ENCODE measurements at regions not wholly inside any gene's neighbourhood (a gene's known extent, or its start where the extent isn't known, plus 50 kb on each side); places are given as distances from the start of the nearest gene placed in this dataset.

DNA sequence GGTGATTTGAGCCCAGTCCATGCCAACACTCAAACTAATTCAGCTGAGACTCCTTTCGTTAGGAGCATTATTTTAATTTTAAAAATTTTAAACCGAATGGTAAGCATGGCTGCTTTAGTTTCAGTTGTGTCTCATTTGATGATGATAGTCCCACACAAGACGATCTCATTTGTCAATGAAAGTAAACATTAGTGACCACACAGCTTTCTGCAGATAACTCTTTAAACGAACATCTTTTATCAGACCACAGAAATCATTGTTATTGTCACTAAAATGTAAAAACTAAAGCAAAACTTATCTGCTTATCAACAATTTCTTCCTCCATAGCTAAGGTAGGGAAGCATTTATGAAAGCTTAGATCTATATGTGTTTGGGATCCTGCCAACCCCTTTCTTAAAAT lies 382.2 kb downstream of the ZFHX3 start:
- H3K4me3 Mint-ChIP-seq: peak overlapping the region; percentile 100
- no peak overlapping the region for H3K27ac Mint-ChIP-seq
- no peaks in the 10 kb centered on the region for H3K9me3 Mint-ChIP-seq
- H3K27me3 Mint-ChIP-seq: no peaks in the 10 kb centered on the region
- H3K4me1 Mint-ChIP-seq: peaks cover 11% of the 10 kb centered on the region
- no peaks in the 10 kb centered on the region for H3K36me3 Mint-ChIP-seq

DNA sequence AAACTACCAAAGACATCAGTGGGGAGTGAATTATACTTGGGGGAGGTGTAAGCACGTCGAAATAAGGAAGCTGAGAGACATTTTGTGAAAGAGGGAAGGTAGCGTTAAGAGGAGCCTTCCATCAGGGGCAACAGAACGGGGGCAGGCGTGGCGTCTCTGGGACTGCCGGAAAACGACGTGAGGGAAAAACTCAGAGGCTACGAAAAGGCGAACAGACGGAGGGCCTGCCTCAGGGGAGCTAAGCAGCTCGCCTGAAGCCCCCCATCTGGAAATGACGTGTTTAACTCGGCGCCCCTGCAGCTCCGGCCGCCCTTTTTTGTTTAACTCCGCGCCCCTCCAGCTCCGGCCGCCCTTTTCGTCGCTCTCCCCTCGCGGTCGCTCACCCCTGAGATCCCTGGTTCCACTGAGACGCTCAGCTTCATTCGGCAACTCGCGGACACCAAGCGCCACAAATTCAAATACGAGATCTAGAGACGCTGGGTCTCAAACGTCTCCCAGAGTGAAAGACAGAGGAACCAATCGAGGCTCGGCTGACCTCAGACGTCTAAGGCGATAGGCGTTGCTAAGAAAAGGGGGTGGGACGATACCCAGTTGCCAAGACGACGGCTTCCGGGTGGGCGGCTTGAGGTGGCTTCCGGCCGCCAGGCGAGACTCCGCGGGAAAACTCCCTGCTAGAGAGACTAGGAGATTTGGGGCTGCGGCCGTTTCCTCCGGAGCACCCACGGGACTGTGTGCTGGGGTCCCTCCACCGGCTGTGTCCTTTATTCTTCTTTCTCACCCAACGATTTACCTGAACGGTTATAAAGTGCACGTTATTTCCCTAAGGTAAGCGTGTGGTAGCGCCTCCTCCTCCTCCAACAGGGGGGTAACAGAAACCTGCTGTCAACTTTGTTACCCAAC lies 383.2 kb downstream of the ZFHX3 start:
- peaks cover 11% of the 10 kb centered on the region for H3K4me1 Mint-ChIP-seq
- H3K9me3 Mint-ChIP-seq: no peaks in the 10 kb centered on the region
- peak overlapping the region; percentile 100 for H3K4me3 Mint-ChIP-seq
- peak overlapping the region; percentile 96 for H3K27ac Mint-ChIP-seq
- no peaks in the 10 kb centered on the region for H3K36me3 Mint-ChIP-seq
- peaks cover 2% of the 10 kb centered on the region for H3K27me3 Mint-ChIP-seq

DNA sequence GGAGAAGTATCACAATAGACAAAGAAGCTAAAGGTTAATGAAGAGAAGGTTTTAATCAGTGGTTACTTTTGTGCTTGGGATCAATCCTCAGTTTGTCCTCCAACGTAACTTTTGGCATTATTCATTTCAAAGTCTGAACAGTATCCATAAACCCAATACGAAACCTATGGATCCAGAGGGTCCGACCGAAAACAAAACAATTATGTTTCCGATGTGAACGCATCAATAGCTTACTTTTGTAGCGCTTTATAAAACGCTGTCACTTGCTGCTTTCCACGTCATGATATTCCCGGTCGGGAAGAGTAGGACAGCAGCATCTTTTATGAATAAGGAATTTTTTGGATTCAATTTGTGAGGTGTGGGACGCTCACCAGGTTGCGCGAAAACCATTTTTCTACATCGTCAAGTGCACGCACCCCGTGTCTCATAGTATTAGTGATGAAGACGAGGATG lies 383.8 kb downstream of the ZFHX3 start:
- Mint-ChIP-seq H3K4me3 (peak overlapping the region; percentile 100), H3K4me1 (peaks cover 11% of the 10 kb centered on the region), H3K36me3 (no peaks in the 10 kb centered on the region), H3K27me3 (peaks cover 2% of the 10 kb centered on the region), H3K9me3 (no peaks in the 10 kb centered on the region), H3K27ac (peak overlapping the region; percentile 96)

DNA sequence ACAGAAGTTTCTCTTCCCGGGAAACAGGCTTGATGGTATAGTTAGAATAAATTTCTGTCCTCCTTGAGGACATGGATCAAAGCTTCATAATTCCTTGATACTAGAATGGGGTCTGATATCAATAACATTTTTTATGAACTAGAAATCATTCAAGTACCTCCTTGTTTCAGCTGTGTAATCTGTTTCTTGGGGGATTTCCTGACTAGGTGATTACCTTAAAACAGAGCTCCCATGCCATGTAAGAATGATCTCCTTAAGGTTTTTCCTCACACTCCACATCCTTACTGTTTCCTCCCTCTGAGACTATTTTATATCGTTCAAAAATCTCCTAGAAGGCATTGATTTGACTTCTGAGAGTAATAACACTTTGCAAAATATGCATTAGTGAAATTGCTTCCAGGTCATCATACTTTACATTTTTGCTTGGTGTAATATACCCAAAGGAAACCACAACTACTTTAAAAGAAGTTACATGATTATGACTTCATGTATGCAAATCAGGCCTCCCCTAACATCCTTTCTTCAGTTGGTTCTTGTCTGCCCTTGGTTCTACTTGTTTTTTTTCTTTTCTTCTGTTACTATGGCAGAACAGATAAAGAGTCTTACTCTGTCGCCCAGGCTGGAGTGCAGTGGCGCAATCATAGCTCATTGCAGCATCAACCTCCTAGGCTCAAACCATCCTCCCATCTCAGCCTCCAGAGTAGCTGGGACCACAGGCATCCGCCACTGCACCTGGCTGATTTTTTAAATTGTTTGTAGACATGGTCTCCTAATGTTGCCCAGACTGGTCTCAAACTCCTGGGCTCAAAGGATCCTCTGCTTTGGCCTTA lies 388.8 kb downstream of the ZFHX3 start:
- H3K27ac Mint-ChIP-seq: no peak overlapping the region
- peaks cover 2% of the 10 kb centered on the region for H3K36me3 Mint-ChIP-seq
- peaks cover 6% of the 10 kb centered on the region for H3K4me1 Mint-ChIP-seq
- no peak overlapping the region for H3K4me3 Mint-ChIP-seq
- H3K9me3 Mint-ChIP-seq: peaks cover 7% of the 10 kb centered on the region
- H3K27me3 Mint-ChIP-seq: peaks cover 6% of the 10 kb centered on the region

DNA sequence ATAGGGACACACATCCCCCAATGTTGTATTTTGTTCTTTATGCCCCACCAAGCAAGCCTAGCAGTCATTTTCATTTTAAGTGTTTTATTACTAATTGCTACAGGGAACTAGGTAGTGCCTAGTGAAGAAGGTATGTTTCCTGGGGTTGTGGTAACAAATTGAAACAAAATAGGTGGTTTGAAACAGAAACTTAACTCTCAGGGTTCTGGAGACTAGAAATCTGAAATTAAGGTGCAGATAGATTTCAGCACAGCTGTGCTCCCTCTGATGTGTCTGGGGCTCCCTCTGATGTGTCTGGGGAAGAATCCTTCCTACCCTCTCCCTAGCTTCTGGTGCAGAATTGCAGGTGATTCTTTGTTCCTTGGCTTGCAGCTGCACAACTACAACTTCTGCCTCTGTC lies 390.1 kb downstream of the ZFHX3 start:
- peaks cover 9% of the 10 kb centered on the region for H3K9me3 Mint-ChIP-seq
- H3K27ac Mint-ChIP-seq: no peak overlapping the region
- H3K4me3 Mint-ChIP-seq: no peak overlapping the region
- H3K4me1 Mint-ChIP-seq: no peaks in the 10 kb centered on the region
- H3K36me3 Mint-ChIP-seq: peaks cover 4% of the 10 kb centered on the region
- H3K27me3 Mint-ChIP-seq: peaks cover 6% of the 10 kb centered on the region

DNA sequence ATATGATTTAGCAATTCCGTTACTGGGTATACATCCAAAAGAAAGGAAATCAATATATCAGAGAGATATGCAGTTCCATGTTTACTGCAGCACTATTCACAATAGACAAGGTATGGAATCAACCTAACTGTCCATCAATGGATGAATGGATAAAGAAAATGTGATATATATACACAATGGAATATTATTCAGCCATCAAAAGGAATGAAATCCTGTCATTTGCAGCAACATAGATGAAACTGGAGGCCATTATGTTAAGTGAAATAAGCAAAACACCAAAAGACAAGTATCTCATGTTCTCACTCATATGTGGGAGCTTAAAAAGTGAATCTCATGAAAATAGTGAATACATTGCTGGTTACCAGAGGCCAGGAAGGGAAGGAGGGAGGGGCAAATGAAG lies 390.8 kb downstream of the ZFHX3 start:
- Mint-ChIP-seq H3K27me3 (peaks cover 6% of the 10 kb centered on the region), H3K36me3 (peaks cover 6% of the 10 kb centered on the region), H3K4me1 (no peaks in the 10 kb centered on the region), H3K4me3 (no peak overlapping the region), H3K9me3 (peaks cover 11% of the 10 kb centered on the region), H3K27ac (no peak overlapping the region)

DNA sequence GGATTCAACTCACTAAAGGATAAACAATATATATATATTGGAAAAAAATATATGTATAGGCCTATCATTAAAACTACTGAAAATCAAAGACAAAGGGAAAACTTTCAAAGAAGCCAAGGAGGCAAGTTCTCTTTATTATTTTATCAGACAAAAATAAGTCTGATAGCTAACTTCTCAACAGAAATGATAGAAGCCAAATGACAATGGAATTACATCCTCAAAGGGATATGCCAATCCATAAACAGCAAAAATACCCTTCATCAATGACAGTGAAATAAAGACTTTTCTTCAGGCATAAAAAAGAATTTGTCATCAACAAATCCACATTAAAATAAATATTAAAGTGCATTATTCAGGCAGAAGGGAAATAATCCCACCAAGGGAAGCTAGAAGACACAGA lies 393.4 kb downstream of the ZFHX3 start:
- Mint-ChIP-seq H3K4me3 (no peak overlapping the region), H3K4me1 (no peaks in the 10 kb centered on the region), H3K27ac (no peak overlapping the region), H3K27me3 (peaks cover 4% of the 10 kb centered on the region), H3K9me3 (peaks cover 15% of the 10 kb centered on the region), H3K36me3 (peaks cover 9% of the 10 kb centered on the region)

DNA sequence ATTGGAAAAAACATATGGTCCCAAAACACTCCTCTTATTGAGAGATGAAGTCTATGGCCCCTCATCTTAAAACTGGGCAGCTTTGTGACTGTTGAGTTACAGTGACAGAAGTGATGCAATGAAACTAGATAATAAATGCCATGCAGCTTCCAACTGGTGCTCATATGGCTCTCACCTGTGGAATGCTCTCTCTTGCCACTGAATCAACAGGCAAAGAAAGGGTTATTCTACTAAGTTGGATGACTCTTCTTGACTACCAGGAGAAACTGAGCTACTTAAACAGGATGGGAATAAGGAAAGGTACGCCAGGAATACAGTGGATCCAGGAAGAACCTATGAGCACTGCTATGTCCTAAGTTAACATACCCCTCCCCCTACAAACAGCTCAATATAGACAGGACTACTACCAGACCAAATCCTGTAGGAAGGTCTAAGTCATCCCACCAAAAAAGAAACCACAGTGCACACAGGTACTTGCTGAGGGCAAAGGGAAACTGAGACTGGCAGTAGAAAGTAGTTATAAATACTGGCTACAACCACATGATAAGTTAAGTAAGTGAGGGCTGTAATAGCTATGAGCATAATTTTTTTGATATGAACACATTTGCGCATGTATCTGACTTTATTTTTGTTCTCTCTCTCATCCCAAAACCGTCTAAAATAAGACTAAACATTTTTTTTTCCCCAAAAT lies 398.5 kb downstream of the ZFHX3 start:
- no peak overlapping the region for H3K27ac Mint-ChIP-seq
- peaks cover 10% of the 10 kb centered on the region for H3K9me3 Mint-ChIP-seq
- no peak overlapping the region for H3K4me3 Mint-ChIP-seq
- H3K4me1 Mint-ChIP-seq: no peaks in the 10 kb centered on the region
- peaks cover 6% of the 10 kb centered on the region for H3K36me3 Mint-ChIP-seq
- peaks cover 2% of the 10 kb centered on the region for H3K27me3 Mint-ChIP-seq

DNA sequence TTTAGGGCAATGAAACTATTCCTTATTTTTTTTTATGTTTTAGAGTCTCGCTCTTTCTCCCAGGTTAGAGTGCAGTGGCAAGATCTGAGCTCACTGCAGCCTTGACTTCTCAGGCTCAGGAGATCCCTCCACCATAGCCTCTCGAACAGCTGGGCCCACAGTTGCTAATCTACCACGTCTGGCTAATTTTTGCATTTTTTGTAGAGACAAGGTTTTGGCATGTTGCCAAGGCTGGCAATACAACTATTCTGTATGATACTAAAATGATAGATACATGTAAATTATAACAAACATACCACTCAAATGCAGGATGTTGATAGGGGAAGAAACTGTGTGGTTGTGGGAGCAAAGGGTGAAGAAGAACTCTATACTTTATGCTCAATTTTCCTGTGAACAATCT lies 401.3 kb downstream of the ZFHX3 start:
- Mint-ChIP-seq H3K9me3 (no peaks in the 10 kb centered on the region), H3K27ac (no peak overlapping the region), H3K36me3 (no peaks in the 10 kb centered on the region), H3K4me1 (no peaks in the 10 kb centered on the region), H3K27me3 (no peaks in the 10 kb centered on the region), H3K4me3 (no peak overlapping the region)

DNA sequence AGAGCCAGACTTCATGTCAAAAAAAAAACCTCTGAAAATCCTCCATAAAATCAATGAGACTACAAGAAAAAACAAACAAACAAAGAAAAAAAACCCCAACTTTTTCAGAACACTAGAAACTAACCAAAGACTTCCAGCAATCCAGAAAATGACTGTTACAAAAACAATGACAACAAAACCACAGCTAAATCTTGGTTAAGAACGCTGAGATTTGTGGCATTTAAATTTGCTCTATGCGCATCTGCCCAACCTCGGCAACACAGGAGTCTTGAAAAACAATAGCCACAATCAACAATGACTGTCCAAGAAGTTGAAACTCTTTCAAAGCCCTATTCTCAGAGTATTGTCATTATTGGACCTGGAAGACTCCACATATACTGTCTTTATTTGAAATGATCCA lies 402.4 kb downstream of the ZFHX3 start:
- peaks cover 4% of the 10 kb centered on the region for H3K9me3 Mint-ChIP-seq
- no peaks in the 10 kb centered on the region for H3K27me3 Mint-ChIP-seq
- no peak overlapping the region for H3K27ac Mint-ChIP-seq
- H3K4me1 Mint-ChIP-seq: no peaks in the 10 kb centered on the region
- H3K36me3 Mint-ChIP-seq: no peaks in the 10 kb centered on the region
- H3K4me3 Mint-ChIP-seq: no peak overlapping the region

DNA sequence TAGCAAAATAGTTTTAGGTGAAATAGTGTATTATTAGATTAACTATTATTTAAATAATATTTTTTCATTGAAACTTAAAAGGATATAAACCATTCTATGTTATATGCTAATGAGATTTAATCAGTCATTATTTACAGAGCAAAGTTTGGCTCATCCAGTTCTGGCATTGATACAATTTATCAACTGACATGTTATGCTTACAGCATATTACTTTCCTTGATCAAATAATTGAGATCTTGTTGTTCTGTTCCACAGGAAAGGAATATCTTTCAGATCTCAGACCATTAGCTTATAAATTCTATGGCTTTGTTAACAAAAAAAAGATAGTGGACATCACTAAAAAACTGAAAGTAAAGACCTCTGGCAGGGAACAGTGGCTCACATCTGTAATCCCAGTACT lies 403.0 kb downstream of the ZFHX3 start:
- no peaks in the 10 kb centered on the region for H3K36me3 Mint-ChIP-seq
- H3K27me3 Mint-ChIP-seq: no peaks in the 10 kb centered on the region
- no peak overlapping the region for H3K4me3 Mint-ChIP-seq
- no peak overlapping the region for H3K27ac Mint-ChIP-seq
- peaks cover 4% of the 10 kb centered on the region for H3K9me3 Mint-ChIP-seq
- no peaks in the 10 kb centered on the region for H3K4me1 Mint-ChIP-seq

DNA sequence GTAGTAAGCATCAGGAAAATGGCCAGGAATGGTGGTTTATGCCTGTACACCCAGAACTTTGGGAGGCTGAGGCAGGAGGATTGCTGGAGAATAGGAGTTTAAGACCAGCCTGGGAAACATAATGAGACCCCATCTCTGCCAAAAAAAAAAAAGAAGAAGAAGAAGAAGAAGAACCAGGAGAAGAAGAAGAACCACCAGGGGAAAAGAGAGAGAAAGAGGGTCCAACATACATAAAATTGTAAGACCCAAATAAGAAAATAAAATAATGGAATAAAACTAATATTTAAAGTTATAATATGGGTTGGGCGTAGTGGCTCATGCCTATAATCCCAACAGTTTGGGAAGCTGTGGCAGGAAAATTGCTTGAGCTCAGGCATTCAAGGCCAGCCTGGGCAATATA lies 408.4 kb downstream of the ZFHX3 start:
- Mint-ChIP-seq H3K4me1 (no peaks in the 10 kb centered on the region), H3K36me3 (peaks cover 9% of the 10 kb centered on the region), H3K27ac (no peak overlapping the region), H3K4me3 (no peak overlapping the region), H3K27me3 (no peaks in the 10 kb centered on the region), H3K9me3 (peaks cover 10% of the 10 kb centered on the region)

DNA sequence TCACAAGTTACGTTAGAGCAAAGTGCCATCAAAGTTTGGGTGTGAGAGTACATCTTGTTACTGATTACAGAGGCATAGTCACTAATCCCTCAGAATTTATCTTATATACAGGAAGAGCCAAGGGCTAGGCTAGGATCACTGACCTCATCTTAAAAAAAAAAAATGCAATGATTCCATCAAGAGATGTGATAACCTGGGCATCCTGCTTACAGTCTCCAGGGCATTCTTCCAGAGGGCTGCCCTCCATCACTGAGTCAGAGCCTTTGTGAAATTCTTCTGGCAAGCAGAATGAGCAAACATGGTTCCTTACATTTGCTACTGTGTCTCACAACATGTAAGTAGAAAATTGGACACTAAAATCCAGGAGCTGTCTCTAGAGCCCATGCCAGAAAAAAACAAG lies 410.6 kb downstream of the ZFHX3 start:
- H3K27me3 Mint-ChIP-seq: no peaks in the 10 kb centered on the region
- no peak overlapping the region for H3K4me3 Mint-ChIP-seq
- H3K36me3 Mint-ChIP-seq: peaks cover 9% of the 10 kb centered on the region
- no peak overlapping the region for H3K27ac Mint-ChIP-seq
- peaks cover 10% of the 10 kb centered on the region for H3K9me3 Mint-ChIP-seq
- no peaks in the 10 kb centered on the region for H3K4me1 Mint-ChIP-seq

DNA sequence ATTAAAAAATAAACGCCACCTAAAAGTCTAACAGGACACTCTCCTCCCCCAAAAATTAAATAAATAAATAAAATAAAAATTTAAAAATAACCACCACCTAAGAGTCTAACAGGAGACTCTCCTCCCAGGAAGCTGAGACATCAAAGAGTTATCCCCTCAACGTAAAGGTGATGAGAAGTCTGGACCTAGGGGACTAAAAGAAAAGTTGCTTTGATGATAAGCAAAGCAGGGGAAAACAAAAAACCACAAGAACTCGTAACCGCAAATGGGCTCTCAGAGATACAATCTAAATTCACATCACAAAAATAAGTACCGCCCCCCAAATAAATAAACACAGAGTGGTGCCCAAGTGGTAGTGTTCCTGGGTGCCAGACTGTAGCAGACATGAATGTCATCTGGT lies 412.2 kb downstream of the ZFHX3 start:
- H3K4me3 Mint-ChIP-seq: no peak overlapping the region
- no peaks in the 10 kb centered on the region for H3K27me3 Mint-ChIP-seq
- H3K36me3 Mint-ChIP-seq: peaks cover 9% of the 10 kb centered on the region
- no peak overlapping the region for H3K27ac Mint-ChIP-seq
- no peaks in the 10 kb centered on the region for H3K4me1 Mint-ChIP-seq
- peaks cover 6% of the 10 kb centered on the region for H3K9me3 Mint-ChIP-seq

DNA sequence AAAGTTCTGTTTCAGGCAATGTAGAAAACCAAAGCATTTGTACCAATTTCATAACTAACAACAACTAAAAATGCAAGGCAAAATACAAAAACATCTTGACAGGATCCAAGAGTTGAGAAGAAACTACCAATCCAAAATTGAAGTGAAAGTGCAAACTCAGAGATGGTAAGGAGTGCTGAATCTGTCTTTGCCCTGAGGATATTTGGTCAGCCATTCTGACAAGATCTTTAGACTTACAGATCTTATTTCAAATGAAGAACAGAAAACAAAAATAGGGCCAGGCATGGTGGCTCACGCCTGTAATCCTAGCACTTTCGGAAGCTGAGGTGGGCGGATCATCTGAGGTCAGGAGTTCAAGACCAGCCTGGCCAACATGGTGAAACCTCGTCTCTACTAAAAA lies 412.8 kb downstream of the ZFHX3 start:
- Mint-ChIP-seq H3K36me3 (peaks cover 9% of the 10 kb centered on the region), H3K4me3 (no peak overlapping the region), H3K27ac (no peak overlapping the region), H3K9me3 (peaks cover 6% of the 10 kb centered on the region), H3K4me1 (no peaks in the 10 kb centered on the region), H3K27me3 (no peaks in the 10 kb centered on the region)
